ENCODE measurements at regions not wholly inside any gene's neighbourhood (a gene's known extent, or its start where the extent isn't known, plus 50 kb on each side); places are given as distances from the start of the nearest gene placed in this dataset.

DNA sequence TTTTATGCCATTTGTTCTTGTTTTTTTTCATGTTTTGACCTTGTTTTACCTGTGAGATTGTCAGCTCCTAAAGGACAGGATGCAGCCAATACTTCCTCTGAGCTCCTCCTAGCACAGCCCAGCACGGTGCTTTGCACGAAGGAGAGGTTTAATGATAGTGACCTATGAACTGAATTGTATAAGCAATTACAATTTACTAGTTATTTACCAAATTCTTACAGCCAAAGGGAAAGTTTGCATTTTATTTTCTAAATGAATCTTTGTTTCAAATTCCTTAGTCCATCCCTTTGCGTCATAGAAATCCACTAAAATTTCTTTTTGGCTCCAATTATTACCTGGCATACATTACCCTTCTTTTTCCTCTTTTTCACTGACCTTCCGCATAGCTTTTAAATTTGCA is 326.1 kb downstream of the TDRD15 start:
- no peak for DNase-seq

DNA sequence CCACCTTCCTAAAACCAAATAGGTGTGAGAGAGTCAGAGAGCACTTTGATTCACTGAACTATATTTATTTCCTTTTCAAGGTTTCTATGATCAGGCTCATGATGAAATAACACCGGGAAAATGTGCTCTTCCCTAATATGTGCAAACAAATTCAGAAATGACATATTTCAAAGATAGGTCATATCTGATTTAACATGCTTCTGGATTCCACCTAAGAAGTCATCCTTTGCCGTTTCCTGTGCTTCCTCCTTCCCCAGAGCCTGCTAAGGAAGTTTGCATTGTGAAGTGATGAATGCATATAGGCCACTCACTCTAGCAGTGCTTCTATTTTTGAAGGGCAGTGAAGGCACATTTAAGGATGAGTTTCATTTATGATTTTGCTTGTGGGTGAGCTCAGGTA is 327.6 kb downstream of the TDRD15 start:
- DNase-seq = no peak

DNA sequence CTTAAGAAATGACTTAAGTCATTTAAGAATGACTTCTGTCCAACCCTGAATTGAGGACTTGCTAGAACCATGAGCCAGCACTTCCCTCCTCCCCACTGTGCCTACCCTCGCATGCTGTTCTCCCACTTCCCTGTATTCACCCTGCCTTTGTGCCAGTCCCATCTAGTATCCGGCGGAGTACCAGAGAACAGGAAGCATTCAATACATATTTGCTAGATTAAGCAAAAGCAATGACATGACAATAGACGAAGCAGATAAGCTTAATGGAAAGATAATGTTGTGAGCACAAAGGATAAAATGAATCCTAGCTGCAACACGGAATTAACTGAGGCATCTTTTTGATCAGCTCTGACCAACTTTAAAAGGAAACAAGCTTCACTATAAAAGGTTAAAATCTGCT is 328.5 kb downstream of the TDRD15 start:
- no peak for DNase-seq

DNA sequence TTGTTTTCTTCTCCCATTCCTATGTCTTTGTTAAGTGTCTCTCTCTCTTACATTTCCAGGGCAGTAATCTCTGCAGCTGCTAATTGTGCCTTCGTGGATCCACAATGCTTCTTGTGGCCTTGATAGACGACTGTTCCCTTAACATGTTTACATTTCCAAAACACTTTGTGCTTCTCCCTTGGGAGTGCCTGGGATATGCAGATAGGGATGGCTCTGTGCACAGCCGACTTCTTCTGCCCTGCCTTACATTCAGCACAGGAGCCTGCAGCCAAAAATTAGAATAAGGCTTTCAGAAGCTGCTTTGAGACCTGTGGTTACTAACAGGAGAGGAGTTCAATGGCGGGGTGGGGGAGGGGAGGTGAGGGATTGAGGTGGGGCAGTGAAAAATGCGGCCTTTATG is 328.9 kb downstream of the TDRD15 start:
- no peak for DNase-seq

DNA sequence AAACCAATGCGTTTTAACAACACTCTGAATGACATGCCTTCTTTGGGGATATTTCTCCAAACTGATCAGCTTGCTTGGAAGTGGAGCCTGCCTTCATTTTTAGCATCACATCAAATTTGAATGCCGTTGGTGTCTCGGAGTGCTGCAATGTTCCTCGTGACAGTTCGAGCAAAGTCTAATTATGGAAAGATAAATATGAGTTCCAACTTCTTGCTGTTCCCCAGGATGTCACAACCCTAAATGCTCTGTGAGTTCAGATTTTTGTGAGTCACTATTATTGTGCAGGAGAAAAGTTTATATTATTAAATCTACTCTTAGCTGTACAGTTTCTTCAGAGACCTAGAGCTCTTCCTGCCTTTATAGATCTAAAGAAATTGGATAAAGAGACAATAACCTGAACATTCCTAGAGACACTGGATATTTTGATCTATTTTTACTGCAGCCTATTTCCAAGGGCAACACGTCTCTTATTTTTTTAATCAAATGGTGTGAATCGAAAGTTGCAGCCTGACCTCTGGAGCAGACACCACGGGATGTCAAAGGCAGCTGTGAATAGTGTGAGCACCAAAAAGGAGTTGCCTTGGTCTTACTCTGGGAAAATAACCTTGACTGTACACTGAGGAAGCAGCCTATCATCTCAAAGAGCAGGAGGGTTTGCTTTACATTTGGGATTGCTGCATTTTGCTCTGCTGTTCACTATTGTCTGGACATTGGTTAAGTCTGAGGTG is 330.1 kb downstream of the TDRD15 start:
- no peak for DNase-seq

DNA sequence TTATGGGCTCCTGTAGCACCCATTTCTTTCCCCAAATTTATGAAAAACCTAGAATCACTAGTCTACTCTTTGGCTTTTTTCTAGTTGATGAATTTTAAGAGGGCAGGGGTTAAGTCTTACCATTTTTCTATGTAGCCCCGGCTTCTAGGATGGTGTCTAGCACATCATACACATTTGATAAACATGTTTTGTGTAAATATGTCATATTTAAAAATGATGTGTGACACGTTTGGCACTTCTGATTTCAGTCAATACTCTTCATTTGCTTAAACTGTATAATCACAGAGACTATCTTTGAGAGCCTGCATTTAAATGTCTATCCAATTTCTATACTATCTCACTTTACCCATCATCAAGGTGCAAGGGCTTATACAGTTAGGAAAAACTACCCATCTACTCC is 331.1 kb downstream of the TDRD15 start:
- no peak for DNase-seq

DNA sequence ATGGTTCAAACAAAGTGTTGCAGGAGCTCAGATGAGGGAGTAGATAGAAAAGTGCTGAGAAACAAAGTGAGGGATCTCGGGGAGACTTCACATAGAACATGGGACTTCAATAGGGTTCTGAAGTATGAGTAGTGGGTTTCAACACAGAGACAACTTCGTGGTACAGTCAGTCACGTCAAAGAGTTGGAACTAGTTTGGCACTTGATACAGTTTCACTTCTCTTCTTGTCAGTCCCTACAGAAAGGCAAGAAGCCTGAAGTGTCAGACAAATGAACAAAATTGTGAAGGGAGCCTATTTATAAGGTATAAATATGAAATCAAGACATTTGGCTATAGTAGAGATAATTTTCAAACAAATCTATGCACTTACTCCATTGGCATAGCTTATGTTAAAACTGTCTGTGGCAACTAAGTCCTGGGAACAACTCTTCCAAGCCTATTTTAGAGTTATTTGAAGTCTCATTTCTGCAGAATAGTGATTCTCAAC is 338.0 kb downstream of the TDRD15 start:
- DNase-seq = no peak

DNA sequence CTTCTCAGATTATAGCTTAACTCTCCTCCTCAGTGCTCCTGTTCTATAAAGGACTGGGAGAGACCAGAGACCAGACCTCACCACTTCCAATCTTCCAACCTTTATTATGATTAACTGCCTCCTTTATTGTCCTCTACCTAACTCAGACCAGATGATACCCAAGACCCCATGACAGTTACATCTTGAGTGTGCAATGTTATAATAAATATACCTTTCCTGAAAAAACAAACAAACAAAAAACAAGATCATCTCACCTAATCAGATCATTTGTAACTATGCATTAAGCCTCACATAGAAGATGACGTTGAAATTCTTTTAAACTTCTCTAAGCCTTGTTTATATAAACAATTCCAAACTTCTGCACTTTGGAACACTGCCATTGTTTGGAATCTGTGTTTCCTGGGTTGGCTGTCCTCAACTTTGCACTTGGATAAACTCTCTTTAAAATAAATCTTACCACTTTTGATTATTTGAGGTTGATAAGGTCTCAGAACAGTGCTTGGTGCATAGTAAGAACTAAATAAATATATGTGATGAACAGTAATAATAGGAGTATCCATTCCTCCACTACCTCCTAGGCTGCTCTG is 342.7 kb downstream of the TDRD15 start:
- DNase-seq = no peak

DNA sequence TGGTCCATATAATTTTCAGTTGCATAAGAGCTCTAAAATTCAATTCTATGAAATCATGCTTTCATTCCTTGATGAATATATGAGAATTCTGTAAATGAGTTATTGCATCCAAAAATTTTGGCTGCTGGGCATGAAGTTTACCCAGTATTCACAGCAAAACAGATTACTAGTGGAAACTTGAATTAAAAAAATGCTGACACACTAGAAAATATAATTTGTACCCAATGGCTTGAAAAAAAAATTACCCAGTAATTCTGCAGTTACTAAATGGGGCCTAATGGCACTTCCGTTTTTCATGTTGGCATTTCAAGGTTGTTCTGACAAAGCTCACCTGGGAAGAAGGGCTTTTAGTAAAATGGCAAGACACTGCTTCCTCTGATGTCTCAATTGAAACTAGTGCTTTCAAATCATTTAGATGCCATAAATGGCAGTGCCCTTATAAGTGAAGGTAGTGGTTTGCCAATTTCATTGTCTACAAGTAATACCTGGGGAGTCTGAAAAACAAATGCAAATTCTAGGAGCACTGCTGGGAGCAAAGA is 343.6 kb downstream of the TDRD15 start:
- no peak for DNase-seq

DNA sequence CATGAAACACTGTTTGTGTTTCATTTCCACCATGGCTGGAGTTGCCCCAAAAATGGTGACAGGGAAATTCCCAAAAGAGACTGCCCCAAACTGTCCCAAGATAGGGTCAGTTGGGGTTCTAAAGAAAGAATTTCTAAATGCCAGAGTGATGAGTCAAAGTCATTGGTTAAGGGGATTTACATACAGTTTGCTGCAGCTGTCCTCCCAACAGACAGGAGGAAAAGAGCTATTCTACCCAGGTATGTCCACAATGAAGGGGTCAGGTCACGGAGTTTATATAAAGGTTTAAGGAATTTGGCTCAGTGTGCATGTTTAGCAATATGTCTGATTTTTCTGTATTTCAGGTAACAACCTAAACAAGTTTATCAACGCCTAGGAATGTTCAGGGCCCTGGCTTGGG is 344.1 kb downstream of the TDRD15 start:
- DNase-seq = no peak

DNA sequence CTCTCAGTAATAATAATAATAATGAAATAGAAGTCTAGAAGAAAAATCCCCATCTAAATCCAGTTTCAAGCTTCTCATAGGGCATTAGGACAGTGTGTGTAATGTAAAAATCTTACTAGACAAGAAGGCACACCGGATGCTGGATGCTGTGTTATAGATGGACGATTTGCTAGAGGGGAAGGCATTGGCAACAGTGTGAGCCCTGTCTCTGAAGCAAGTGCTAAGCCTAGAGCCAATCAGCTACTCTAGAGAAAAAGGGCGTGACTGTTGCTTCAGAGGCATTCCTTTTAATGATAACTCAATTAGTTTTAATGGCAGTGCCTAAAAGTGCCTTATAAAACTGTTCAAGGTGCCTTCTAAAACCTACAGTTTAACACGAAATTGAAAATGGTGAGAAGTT is 344.9 kb downstream of the TDRD15 start:
- DNase-seq = no peak

DNA sequence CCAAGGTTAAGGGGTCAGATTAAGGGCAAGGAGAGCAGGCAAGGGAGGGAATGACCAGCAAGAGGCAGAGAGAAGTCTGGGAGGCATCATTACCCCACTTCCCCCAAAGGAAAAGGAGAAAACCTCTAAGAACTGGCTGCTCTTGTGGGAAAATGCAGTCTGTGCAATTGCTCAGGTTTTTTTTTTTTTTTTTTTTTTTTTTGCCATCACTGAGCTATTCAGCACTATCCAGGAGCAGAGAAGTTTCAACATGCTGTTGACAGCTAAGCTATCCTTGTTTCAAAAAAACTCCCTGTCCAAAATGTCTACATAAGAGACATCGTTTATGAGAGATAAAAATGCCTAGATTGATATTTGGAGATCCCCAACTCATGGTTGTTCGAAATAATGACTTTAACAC is 345.4 kb downstream of the TDRD15 start:
- DNase-seq = no peak

DNA sequence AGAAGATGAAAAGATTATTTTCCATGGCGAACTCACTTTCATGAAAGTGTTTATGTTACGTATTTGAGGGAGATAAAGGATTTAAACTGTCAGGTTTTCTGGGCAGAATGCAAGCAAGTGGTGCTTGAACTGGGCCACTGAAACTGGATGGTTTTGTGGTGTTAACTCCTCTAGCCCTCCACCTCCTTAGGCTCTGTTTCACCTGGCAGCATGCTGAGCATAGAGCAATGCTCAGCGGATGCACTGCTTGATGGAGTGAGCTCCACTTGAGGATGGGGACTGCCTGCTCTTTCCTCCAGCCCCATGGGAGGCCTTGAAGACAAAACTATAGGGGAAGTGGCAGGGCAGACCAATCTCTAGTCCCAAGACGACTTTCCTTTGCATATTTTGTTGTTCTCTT is 345.8 kb downstream of the TDRD15 start:
- DNase-seq = no peak

DNA sequence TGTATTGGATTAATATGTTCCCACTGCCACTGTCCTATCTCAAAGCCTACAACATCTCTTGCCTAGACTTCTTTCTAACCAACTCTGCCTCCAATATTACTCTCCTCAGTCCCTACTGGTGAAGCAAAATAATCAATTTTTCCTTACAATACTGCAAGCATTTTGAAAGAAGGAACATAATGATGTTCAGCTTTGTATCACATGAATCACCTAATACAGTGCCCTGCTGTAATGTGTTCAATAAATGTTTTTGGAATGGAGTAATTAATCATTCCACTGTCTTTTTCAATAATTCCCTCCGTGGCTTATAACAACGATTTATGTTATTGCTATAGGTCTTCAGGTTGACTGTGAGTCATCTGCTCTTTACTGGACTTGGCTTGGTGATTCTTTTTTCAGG is 356.4 kb downstream of the TDRD15 start:
- DNase-seq = no peak

DNA sequence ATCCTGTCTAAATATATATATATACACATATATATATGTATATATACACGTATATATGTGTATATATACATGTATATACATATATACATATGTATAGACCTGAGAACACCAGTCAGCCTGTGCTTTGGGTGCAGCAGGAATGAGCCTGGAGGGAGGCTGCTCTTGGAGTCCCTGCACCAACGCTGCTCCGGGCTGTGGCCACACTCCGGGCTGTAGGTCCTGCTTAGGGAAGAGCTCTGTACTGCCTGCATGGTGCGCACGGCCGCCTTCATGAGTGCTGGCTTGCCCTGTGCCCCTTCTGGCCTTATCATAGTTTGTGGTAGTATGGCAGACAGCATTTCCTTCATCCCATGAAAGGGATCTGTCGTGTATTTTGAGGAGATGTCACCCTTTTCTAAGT is 360.9 kb downstream of the TDRD15 start:
- no peak for DNase-seq

DNA sequence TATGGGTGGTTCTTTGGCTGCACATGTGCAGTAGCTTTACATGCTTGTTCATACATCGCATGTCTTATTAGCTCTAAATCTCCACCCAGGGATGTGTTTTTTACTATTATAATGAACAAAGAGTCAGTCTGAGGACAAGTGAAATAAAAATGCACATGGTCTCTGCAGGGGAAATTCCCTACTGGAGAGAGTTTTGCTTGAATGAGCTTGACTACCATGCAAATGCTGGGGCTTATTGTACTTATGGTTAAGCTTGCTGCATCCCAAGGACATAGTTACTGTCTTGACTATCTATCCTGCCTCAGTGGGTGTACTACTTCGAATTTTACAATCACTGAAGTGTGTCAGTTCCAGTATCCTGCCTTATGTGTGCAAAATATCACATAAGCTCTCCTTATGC is 362.7 kb downstream of the TDRD15 start:
- no peak for DNase-seq

DNA sequence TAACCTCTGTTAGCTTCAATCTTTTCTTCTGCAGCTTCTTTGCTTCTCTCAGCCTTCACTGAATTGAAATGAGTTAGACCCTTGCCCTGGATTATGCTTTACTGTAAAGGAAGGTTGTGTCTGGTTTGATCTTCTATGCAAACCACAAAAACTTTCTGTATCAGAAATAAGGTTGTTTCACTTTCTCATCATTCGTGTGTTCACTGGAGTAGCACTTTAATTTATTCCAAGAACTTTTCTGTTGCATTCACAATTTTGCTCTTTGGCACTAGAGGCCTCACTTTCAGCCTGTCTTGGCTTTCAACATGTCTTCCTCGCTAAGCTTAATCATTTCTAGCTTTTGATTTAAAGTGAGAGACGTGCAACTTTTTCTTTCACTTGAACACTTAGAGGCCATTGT is 365.3 kb downstream of the TDRD15 start:
- DNase-seq = no peak

DNA sequence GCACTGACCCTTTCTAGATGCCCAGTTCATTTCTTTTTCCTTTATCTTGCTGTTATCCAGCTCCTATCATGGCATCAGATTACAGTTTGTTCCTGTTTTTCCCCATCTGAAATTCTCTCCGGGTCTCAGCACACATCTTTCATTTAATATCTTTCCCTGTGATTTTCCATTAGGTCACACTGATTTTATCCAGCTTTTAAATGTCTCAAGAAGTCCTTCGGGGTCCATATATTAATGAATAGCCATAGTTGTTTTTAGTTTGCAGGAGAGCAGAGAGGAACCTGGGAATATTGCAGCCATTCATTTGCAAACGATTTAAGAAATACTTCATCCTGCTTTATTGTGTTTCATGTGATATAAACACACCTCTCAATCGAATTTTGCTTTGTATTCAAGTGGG is 374.2 kb downstream of the TDRD15 start:
- DNase-seq = peak; percentile 12

DNA sequence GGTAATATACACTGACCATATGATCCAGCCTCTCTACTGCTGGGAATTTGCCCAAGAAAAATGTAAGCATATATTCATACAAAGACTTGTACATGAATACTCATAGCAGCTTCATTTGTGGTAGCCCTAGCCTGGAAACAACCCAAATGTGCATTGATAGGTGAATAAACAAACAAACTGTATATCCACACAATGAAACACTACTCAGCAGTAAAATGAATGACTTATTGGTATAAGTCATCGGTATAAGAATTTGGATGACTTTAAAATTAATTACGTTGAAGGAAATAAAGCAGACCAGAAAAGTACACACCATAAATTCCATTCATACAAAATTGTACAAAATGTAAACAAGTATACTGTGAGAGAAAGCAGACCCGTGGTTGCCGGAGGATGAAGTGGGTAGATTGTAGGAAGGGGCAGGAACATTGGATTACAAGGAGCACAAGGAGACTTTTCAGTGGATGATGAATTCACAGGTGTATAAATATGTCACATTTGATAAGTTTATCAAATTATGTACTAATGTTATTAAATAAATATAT is 376.7 kb downstream of the TDRD15 start:
- DNase-seq = no peak

DNA sequence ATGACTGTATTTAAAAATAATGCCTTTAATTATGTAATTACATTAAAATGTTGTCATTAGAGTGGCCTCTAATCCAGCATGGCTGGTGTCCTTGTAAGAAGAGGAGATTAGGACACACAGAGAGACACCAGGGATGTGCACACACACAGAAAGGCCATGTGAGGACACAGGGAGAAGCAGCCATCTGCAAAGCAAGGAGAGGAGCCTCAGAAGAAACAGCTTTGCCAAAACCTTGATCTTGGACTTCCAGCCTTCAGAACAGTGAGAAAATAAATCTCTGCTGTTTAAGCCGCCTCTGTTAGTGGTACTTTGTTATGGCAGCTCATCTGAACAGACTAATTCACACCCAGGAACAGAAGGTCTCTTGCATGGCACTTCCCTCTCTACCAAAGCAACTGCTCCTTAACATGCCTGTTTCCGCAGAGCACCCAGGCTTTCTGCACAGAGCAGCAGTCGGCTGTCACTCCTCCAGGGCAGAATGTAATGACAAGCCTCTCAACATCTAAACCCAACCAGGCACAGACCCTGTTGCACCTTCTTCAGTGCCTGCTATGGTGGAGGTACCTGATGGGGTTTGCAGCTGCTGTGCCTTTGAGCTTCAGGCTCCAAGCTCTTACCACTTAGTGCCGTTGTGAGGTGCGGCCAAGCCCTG is 377.7 kb downstream of the TDRD15 start:
- DNase-seq = no peak

DNA sequence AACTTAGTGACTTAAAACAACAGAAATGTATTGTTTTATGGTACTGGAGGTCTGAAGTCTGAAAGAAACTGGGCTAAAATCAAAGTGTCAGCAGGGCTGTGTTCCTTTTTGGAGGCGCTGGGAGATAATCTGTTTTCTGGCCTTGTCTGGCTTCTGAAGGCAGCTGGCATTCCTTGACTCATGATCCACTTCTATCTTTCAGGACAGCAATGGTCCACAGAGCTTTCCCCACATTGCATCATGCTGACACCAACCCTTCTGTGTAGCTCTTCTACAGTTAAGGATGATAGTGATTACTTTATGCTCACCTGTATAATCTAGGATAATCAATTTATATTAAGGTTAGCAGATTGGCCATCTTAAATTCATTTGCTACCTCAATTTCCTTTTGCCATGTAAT is 392.1 kb downstream of the TDRD15 start:
- DNase-seq = no peak

DNA sequence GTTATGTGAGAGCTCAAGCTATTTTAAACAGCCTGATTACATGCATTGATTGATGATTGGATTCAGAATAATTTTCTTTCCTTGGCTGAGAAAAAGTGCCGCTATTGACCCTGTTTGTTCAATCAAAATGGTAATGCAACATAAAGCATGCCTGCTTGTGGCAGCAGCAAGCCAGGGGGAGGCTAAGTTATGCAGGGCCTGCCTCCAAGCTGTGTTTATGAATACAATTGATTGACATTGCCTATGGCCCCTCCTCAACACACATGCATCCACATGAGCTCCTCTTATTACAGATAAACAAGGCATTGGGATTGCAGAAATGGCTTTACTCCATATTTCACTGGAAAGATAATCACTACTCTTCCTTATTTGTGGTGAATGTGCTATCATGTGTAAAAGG is 395.6 kb downstream of the TDRD15 start:
- no peak for DNase-seq

DNA sequence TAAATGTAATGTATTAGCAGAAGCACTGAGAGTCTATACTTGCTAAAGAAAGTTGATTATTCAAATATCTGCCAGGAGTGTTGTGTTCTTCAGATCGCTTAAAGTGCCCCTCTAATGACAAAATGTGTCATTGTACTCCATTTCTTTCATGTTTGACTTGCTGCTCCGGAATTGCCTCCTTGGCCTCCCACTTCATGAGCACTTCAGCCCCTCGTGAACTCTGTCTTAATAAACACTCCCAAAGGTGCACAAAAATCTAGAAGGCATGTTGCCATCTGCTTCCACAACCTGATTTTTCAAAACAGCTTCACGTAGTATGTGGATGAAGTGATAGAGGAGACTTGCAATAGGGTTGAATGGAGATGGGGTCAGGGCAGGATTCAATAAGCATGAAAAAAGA is 396.1 kb downstream of the TDRD15 start:
- DNase-seq = no peak

DNA sequence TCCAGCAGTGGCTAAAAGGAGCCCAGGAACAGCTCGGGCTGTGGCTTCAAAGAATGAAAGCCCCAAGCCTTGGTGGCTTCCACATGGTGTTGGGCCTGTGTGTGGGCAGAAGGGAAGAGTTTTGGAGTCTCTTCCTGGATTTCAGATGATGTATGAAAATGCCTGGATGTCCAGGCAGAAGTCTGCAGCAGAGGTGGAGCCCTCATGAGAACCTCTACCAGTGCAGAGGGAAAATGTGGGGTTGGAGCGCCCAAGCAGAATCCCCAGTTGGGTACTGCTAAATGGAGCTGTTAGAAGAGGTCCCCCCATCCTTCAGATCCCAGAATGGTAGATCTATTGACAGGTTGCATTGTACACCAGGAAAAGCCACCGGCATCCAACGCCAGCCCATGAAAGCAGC is 412.1 kb downstream of the TDRD15 start:
- DNase-seq = no peak
